HG03066 (cell line): ENCODE measurements at regions not wholly inside any gene's neighbourhood (a gene's known extent, or its start where the extent isn't known, plus 50 kb on each side); places are given as distances from the start of the nearest gene placed in this dataset.
"Not testable (repeated sequence)": the region's sequence is repeated elsewhere in the genome, so short reads cannot be mapped to it uniquely, and the experiment has no call there.

Experiments used
- ATAC-seq: cut with Tn5 transposase; IDR thresholded peaks from one replicate; pipeline ENCODE4 v1.9.1; 2021; ENCODE audit warnings: low read depth; ENCODE audit not compliant: unreplicated experiment

DNA sequence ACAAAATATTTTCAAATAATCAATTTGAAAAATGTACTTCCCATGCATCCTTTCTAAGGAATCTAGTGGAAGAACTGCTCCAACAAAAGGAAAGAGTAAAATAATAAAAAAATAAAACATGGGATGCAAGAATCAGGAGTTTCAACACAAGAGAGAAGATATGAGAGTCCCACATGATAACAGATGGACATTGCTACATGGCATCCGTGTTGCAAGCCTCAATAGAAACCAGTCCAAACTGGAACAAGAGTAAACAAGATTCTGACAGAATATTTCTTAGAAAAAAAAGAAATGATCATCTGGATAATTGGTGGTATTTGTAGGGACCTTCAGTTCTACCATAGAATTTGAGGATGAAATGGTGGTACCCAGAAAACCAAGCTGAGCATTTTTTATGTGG is 186.8 kb downstream of the FRK start:
- no peak for ATAC-seq

GRCh38 chr6:115870464-115870863 is 190.2 kb downstream of the FRK start:
- no peak for ATAC-seq

DNA sequence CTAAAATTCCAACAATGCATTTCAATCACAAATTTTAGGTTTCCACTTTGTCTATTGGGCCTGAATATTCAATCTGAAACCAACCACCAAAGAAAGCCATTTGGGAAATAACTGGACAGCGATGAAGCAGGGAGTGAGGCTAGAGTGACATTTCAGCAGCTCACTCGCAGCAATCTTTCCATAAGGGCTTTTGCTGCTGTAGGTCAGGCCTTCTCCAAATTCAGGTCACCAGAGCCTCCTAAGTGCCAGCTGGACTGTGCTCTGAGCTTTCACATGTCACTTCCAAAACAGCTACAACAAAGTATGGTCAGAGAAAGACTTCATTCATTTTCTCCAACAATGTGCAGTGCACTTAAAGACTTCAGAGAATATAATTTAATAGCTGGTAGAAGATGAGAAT is 194.8 kb downstream of the FRK start:
- no peak for ATAC-seq

DNA sequence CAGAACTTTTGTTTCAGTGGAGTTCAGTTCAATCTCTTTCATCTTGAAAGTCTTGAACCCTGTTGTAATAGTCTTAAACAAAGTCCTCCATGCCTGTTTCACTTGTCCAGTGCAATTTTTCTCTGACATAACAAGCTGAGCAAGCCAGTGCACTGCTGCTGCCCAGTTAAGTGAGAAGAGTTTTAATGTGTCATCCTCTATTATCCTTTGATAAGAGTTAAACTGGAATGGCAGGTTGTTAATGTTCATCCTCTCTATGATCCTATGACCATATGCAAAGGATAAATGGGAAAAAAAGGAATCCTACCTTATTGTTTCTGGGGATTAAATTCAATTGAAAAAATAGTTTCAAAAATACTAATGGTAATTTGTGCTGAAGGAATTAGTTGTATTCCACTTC is 197.5 kb downstream of the FRK start:
- ATAC-seq, result no peak

GRCh38 chr6:115861658-115862057 is 199.0 kb downstream of the FRK start:
- ATAC-seq, result not testable (repeated sequence)

DNA sequence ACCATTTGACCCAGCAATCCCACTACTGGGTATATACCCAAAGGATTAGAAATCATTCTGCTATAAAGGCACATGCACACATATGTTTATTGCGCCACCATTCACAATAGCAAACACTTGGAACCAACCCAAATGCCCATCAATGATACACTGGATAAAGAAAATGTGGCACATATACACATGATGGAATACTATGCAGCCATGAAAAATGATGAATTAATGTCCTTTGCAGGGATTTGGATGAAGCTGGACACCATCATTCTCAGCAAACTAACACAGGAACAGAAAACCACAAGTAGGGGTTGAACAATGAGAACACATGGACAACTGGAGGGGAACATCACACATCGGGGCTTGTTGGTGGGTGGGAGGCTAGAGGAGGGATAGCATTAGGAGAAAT is 201.1 kb downstream of the FRK start:
- not testable (repeated sequence) for ATAC-seq

DNA sequence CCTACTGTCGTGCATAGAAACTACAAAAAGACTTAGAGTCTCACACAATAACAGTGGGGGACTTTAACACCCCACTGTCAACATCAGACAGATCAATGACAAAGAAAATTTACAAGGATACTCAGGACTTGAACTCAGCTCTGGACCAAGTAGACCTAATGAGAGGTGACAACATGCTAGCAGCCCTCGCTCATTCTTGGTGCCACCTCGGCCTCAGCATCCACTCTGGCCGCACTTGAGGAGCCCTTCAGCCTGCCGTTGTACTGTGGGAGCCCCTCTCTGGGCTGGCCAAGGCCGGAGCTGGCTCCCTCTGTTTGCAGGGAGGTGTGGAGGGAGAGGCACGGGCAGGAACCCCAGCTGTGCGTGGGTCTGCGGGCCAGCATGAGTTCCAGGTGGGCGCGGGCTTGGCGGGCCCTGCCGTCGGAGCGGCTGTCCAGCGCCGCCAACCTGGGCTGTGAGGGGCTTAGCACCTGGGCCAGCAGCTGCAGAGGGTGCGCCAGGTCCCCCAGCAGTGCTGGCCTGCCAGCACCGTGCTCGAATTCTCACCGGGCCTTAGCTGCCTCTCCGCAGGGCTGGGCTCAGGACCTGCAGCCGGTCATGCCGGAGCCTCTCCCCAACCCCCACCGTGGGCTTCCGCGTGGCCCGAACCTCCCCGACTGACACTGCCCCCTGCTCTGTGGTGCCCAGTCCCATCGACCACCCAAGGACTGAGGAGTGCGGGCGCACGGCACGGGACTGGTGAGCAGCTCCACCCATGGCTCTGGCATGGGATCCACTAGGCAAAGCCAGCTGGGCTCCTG is 205.6 kb downstream of the FRK start:
- no peak for ATAC-seq

DNA sequence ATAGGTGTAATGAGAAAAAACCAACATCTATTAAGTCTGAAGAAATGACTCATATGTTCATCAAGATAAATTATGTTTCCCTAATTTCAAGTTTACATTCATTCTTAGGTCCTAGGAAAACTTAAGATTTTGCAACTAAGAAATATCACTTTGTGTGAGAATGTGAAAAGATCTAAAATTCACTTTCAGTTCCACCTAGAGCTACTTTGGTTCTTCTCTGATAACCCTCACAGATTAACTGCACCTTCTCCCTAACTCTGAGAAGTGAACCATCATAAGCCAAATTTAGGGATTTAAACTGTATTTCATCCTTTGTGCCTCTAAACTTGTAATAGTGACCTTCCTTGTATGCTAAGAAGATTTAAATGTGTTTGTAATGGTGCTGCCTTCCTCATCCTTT is 213.0 kb downstream of the FRK start:
- ATAC-seq, result no peak

- no peak for ATAC-seq
These were observed 216.7 kb downstream of the FRK start for GRCh38 chr6:115843945-115844344.

DNA sequence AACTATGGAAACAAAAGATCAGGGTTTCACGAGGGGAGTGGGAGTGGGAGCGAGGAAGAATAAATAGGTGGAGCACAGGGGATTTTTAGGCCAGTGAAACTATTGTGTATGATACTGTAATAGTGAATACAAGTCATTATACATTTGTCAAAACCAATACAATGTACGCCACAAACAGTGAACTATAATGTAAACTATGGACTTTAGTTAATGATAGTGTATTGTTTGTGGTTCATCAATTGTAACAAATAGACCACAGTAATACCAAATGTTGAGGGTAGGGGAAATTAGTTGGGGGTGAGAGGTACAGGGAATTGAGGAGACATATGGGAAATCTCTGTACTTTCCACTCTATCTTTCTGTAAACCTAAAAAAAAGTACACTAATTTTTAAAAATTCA is 218.4 kb downstream of the FRK start:
- ATAC-seq, result no peak

GRCh38 chr6:115839583-115840181 is 221.0 kb downstream of the FRK start:
- ATAC-seq, result no peak

GRCh38 chr6:115838763-115839401 is 221.8 kb downstream of the FRK start:
- ATAC-seq, result peak; percentile 87

GRCh38 chr6:115838216-115838615 is 222.5 kb downstream of the FRK start:
- ATAC-seq, result no peak

GRCh38 chr6:115836374-115836773 is 224.3 kb downstream of the FRK start:
- not testable (repeated sequence) for ATAC-seq

DNA sequence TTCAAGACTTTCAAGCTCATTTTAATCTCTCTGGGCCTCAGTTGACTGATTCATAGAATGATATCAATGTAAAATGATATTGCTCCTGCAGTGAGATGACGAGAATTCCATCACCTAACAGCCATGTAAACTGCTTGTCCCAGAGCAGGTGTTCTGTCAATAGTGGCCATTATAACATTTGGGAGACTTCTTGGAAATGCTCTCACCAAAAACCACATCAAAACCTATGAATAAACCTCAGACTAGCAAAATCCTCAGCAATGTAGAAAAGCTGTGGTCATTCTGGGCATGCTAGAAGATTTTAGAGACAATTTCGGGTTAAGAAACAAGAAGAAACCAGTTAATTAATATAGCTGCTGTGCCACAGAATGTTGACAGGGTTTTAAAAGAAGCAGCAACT is 225.4 kb downstream of the FRK start:
- no peak for ATAC-seq

DNA sequence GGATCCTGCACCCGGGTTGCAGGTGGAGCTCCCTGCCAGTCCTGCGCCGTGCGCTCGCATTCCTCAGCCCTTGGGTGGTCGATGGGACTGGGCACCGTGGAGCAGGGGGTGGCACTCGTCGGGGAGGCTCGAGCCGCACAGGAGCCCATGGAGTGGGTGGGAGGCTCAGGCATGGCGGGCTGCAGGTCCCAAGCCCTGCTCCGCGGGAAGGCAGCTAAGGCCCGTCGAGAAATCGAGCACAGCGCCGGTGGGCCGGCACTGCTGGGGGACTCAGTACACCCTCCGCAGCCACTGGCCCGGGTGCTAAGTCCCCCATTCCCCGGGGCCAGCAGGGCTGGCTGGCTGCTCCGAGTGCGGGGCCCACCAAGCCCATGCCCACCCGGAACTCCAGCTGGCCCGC is 226.1 kb downstream of the FRK start:
- not testable (repeated sequence) for ATAC-seq

GRCh38 chr6:115832786-115833185 is 227.9 kb downstream of the FRK start:
- no peak for ATAC-seq

DNA sequence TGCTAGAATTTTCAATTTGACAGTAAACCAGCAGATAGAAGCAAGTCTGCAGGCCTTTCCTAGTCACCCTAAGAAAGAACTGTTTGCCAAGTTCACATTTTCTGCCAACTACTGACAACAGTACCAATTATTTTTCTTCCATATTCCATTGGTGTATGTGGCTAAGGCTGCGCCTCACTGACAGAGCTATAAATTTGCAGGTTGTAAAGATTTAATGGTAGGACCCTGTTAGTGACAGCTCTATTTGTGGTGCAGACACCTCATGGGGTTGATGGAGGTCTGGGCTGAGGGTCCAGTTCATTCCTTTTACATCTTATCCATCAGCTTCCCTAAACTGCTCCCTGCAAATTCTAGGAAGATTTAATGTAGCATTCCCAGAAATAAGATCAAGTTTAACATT is 228.5 kb downstream of the FRK start:
- ATAC-seq, result no peak

DNA sequence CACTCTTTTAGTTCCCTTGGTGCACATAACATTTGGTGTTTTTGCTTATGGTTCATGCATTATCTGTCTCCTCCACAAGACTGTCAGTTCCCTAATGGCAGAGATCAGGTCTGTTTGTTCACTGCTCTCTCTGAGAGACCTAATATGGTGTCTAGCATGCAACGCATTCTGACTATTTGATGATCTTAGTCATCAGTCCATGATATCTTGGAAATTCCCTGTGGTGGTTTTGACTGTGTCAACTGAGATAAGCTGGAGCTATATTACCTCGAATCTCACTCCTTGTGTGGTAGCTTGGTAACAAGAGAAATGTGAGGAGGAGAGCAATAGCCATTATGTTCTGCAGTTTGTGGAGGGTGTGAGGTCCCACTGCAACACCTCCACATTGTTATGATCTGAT is 229.8 kb downstream of the FRK start:
- no peak for ATAC-seq

DNA sequence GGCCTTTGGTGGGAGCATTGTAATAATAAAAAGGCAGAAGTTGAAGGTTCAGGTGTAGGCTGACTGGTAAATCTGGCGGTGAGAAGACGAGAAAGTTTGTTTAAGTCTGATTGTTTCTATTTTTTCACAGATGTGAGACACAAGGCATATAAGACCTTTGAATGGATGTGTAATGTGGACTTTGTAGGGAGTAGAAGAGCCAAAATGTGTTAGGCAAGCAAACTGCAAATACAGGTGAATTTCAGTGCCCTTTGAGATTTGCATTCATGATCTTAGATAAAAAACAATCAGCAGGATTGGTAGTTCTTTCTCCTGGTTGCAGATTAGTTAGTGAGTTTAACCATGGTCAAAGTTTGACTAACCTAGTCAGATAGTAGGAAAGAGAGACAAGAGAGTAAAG is 238.9 kb downstream of the FRK start:
- no peak for ATAC-seq

DNA sequence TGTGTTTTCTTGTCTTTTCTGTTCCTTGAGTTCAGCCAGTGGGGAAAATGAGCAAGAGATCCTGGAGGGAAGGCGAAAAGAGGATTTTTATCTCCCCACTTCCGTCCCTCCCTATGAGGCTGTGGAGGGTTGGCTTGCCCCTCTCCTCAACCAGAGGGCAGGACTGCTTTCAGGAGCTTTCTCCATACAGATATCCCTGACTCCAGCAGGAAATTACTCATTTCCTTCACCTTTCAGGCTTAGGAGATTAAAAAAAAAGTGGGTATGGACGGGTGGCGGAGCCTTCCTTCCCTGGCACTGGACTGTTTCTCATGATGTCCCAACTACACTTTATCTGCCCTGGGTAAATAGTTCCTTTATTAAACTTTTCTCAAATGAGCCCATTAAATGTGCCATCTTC is 241.2 kb downstream of the FRK start:
- no peak for ATAC-seq

- ATAC-seq, result no peak
These were observed 243.5 kb downstream of the FRK start for GRCh38 chr6:115817161-115817560.
